ENCODE measurements at regions not wholly inside any gene's neighbourhood (a gene's known extent, or its start where the extent isn't known, plus 50 kb on each side); places are given as distances from the start of the nearest gene placed in this dataset.

- TF ChIP-seq FOXK1 (CRISPR knock-in tag; IDR thresholded peaks at IDR 0.05; ENCODE audit: borderline replicate concordance): no peak
- TF ChIP-seq ZNF232 (CRISPR knock-in tag; IDR thresholded peaks at IDR 0.05): no peak
- no peak for TF ChIP-seq L3MBTL2 (IDR thresholded peaks at IDR 0.05)
- no peak for TF ChIP-seq PHF21A (IDR thresholded peaks at IDR 0.05; ENCODE audit: borderline replicate concordance, low read depth)
- TF ChIP-seq AFF4 (CRISPR knock-in tag; IDR thresholded peaks at IDR 0.05): no peak
- no peak for TF ChIP-seq CUX1 (CRISPR knock-in tag; IDR thresholded peaks at IDR 0.05)
Measured at GRCh38 chr13:89650226-89650625, 1697.3 kb upstream of the MIR17HG start (continued).

Measured in K562 (cell line).